ENCODE measurements at regions not wholly inside any gene's neighbourhood (a gene's known extent, or its start where the extent isn't known, plus 50 kb on each side); places are given as distances from the start of the nearest gene placed in this dataset.

- DNase-seq (ENCODE audit: low read depth), result no peak
Observed at GRCh38 chr18:37671530-37671929, 105.9 kb upstream of the CELF4 start.

- no peak for DNase-seq (ENCODE audit: low read depth)
Observed at GRCh38 chr18:37671119-37671518, 105.5 kb upstream of the CELF4 start.

DNA sequence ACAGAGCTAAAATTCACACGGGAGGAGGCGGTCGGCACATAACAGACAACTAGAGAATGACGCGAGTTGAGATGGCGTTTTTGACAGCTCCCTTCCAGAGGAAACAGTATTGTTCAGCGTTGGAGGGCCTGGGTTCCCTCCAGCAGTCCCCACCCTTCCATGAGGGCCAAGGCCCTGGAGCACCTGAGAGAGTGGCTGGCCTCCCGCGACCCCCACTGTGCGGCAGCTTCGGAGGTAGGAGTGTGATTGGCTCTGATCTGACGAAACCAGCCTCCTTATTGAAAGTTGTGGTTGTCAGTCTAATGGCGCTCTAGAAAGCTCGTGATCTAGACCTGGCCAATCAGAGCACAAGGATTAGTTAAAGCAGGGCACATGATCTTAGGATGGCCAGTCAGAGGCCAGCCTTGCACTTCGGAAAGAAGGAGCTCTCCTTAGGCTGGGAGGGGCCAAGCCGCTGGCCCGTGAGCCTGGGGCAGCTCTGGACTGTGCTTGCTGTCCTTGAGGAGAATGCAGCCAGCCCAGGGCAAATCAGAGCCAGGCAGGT is 104.5 kb upstream of the CELF4 start:
- no peak for DNase-seq (ENCODE audit: low read depth)

DNA sequence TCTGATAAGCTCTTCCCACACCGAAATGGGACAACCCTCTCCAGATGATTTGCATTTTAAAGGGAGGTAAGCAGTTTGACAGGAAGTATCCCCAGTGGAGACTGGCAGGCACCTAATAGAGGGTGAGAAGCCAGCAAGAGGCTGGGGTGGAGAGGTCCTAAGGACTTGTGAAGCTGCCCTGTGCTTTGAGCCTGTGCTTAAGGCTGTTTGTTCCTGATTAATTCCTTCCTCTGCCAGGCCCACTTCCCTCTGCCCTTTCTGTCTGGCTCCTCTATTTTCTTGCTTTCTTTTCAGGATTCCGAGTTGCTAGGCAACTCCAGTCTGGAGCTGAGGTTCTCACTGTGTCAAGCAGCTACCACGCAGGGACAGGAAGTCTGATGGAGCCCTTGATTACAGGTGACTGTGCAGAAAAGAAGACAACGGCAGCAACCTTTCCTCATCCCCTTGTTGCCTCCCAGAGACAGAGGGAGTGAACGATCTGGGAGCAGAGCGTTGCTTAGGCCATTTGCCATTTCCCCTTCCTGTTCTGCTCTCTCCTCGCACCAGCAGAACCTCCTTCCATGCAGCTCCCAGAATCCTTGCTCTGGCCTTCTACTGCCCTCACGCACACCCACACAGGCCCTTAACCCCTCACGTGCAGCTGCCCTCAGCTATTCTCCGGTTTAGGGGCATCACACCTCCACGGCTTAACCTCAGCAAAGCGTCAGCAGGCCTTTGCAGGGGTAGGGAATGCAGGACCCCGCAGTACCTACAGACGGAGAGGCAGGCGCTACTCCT is 103.6 kb upstream of the CELF4 start:
- DNase-seq (ENCODE audit: low read depth), result no peak

DNA sequence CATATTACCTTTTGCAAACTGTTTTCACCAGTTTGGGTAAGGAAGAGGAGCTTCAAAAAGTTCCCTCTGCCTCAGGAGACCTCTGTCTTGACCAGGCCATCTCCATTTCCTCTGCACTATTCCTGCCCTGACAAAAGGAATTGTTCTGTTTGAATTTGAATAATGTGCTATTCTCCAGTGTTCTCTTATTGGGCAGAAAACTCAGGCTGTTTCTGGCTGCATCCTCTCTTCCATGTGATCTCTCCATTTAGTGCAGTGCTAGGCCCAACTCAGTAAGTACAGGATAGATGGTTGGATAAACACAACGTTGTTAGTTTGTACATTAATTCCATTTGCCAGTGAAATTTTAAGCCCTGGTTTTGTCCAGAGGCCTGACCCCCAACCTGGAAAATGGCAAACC is 102.2 kb upstream of the CELF4 start:
- no peak for DNase-seq (ENCODE audit: low read depth)

GRCh38 chr18:37666991-37667390 is 101.4 kb upstream of the CELF4 start:
- DNase-seq (ENCODE audit: low read depth), result no peak

- no peak for DNase-seq (ENCODE audit: low read depth)
Observed at GRCh38 chr18:37666451-37666850, 100.9 kb upstream of the CELF4 start.

DNA sequence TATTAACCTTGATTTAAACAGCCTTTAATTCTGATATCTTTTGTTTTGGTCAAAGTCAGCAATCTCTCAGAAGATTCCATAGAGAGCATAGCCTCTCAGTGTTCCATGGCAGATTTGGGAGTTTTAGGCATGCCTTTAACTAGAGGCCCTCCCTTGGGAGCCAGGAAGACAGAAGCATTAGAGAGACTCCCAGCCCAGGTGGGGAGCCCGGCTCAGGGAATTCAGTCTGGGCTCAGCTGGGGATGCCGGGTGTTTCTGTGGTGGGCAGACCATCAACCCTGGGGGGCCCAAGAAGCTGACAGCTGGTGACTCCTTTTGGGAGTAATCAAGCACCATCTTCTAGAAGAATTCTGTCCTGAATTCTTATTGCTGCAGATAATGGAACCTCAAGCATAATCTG is 99.7 kb upstream of the CELF4 start:
- no peak for DNase-seq (ENCODE audit: low read depth)

- no peak for DNase-seq (ENCODE audit: low read depth)
Observed at GRCh38 chr18:37663446-37663845, 97.8 kb upstream of the CELF4 start.

GRCh38 chr18:37662546-37663339 is 97.1 kb upstream of the CELF4 start:
- DNase-seq (ENCODE audit: low read depth), result no peak

- no peak for DNase-seq (ENCODE audit: low read depth)
Observed at GRCh38 chr18:37662099-37662498, 96.5 kb upstream of the CELF4 start.

GRCh38 chr18:37661478-37661877 is 95.9 kb upstream of the CELF4 start:
- DNase-seq (ENCODE audit: low read depth), result no peak

GRCh38 chr18:37661061-37661460 is 95.5 kb upstream of the CELF4 start:
- no peak for DNase-seq (ENCODE audit: low read depth)

- DNase-seq (ENCODE audit: low read depth), result no peak
Observed at GRCh38 chr18:37660658-37661057, 95.1 kb upstream of the CELF4 start.

- no peak for DNase-seq (ENCODE audit: low read depth)
Observed at GRCh38 chr18:37659906-37660305, 94.3 kb upstream of the CELF4 start.

DNA sequence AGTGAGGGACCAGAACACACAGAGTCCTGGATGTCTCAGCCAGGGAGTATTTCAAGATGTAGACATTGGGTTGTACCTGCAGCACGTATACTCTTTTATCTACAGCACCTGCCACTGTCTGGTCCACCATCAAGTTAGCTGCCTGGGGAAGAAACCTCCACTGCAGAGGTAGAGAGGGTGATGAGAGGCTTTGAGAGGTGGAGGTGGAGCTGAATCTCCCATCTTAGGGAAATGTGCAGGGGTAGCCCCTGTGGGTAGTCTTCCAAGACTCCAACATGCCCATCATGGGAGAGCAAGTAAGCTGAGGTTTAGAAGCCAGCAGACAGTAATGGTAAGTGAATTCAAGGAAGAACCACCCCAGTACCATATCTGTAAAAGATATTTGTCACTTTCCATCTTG is 93.3 kb upstream of the CELF4 start:
- no peak for DNase-seq (ENCODE audit: low read depth)

DNA sequence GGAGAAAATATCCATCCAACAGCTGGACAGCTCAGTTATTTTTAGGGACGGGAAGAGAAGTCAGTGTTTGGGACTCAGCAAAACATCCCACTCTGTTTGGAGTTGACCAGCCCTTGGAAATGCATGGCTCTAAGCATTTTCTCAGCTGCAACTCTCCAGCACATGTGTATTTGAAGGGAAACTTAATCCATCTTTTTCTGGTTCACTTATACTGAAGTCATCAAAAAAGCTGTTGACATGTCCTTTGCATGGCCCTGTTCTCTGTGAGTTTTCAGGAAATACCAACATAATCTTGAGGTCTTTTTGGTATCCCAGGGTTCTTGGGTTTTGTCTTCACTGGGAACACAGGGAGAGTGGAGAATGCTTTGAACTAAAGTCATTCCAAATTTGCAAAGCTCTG is 91.9 kb upstream of the CELF4 start:
- no peak for DNase-seq (ENCODE audit: low read depth)

- no peak for DNase-seq (ENCODE audit: low read depth)
Observed at GRCh38 chr18:37654731-37655369, 89.3 kb upstream of the CELF4 start.

DNA sequence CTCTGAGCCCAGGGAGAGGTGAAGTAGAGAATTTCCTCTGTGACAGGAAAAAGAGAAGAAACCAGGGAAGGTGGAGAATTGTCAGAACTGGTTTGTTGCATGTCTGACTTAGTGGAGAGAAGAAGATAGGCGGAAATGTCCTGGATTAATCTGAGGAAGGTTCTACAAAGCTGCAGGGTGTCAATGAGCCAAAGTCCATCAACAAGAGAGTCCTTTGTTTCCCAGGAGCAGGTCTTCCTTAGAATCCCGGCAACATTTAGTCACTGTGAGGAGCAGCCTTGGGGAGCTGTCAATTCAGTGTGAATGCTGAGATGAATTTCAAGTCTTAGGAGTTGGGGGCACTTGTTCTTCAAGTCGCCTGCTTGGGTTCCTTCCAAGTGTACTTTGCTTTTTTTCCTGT is 88.4 kb upstream of the CELF4 start:
- DNase-seq (ENCODE audit: low read depth), result no peak

DNA sequence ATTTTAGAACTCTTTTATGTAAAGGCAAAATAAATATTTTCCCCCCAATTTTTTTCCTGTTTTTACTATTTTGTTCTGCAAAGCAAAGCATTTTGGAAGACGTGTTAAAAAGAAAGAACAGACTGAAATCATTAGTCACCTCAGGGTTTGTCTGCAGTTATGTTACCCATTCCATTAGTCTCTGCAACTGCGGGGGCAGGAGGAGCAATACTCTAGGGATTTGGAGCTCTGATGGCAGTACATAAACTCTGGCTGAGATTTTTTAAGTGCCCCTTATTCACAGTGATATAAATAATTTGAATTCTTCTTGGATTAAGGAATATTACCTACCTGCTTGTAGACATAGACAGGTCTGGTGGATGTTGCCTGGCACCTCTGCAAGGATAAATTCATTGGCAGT is 88.0 kb upstream of the CELF4 start:
- DNase-seq (ENCODE audit: low read depth), result no peak

- DNase-seq (ENCODE audit: low read depth), result no peak
Observed at GRCh38 chr18:37649930-37650329, 84.3 kb upstream of the CELF4 start.

- DNase-seq (ENCODE audit: low read depth), result no peak
Observed at GRCh38 chr18:37649416-37649815, 83.8 kb upstream of the CELF4 start.

Measured in LHCN-M2 (cell line).